K562 (cell line): ENCODE measurements at regions not wholly inside any gene's neighbourhood (a gene's known extent, or its start where the extent isn't known, plus 50 kb on each side); places are given as distances from the start of the nearest gene placed in this dataset.

ENCODE experiments used
- ATAC-seq: fragments of 200-7000 bp; cut with Tn5 transposase; 3 replicates; pipeline ENCODE4 v1.9.1; 2020; ENCODE audit warnings: moderate library complexity
- BruUV-seq: library from RNA; stranded (reverse); fragments of 400-500 nt; replicated peaks from 2 replicates; lab custom pipeline; 2021; lab: Mats Ljungman, UMichigan
- CTCF ChIA-PET: fragments of 300-600 bp; formaldehyde crosslinking; extraction: SDS; loops from one replicate; lab custom pipeline; 2021; ENCODE audit warnings: low intra/inter-chr PET ratio; lab: Yijun Ruan, JAX
- POLR2A ChIA-PET: fragments of 300-600, 350-650 bp; sonication (Branson Sonifier 250); formaldehyde crosslinking; extraction: SDS; loops from one replicate; lab custom pipeline; 2021; ENCODE audit warnings: antibody characterized with exemption, inconsistent platforms; lab: Yijun Ruan, JAX
- DNase-seq, 4 experiments: peaks; one replicate each; pipeline versions ENCODE4 v3.0.0 to v3.0.0-alpha.2; 2011 to 2018; ENCODE audit warnings: low spot score in 3 of 4, mixed read lengths in 3 of 4; ENCODE audit errors: extremely low read depth in 1 of 4
- FAIRE-seq: peaks from 2 replicates; lab custom pipeline; 2011; peaks lifted over from hg19 to GRCh38; lab: Jason Lieb, UNC
- H2AFZ ChIP-seq: 2 replicates; pipeline ENCODE4 v1.6.0; 2011; ENCODE audit warnings: low read depth, low read length, control low read depth, inconsistent platforms
- H3K27ac ChIP-seq: fragments of 200-600 bp; 3 replicates; pipeline ENCODE4 v1.8.0; 2011; ENCODE audit warnings: low read depth, mild to moderate bottlenecking, control low read depth, inconsistent platforms, low read length, moderate library complexity, mixed read lengths; ENCODE audit errors: extremely low read depth
- H3K27me3 ChIP-seq, 2 experiments: fragments of 300-600 bp in 1 of 2; 2 replicates in 1 of 2; 3 replicates in 1 of 2; pipeline versions ENCODE4 v1.6.0 to v1.8.0; 2011; ENCODE audit warnings: inconsistent platforms in 2 of 2, low read length in 2 of 2, mild to moderate bottlenecking in 1 of 2, mixed read lengths in 1 of 2, moderate library complexity in 1 of 2; ENCODE audit not compliant: control insufficient read depth in 2 of 2, insufficient read depth in 2 of 2
- H3K36me3 ChIP-seq: fragments of 300-600 bp; 3 replicates; pipeline ENCODE4 v1.8.0; 2011; ENCODE audit warnings: mild to moderate bottlenecking, low read length, inconsistent platforms; ENCODE audit not compliant: control insufficient read depth, insufficient read depth
- H3K4me1 ChIP-seq, 2 experiments: fragments of 200-600 bp in 1 of 2; replicated peaks in 1 of 2; 2 replicates in 1 of 2; 3 replicates in 1 of 2; pipeline versions ENCODE4 v1.5.1 to v1.8.0; 2011; ENCODE audit warnings: inconsistent platforms in 2 of 2, low read length in 2 of 2, mild to moderate bottlenecking in 1 of 2, mixed read lengths in 1 of 2, moderate library complexity in 1 of 2; ENCODE audit not compliant: control insufficient read depth in 2 of 2, insufficient read depth in 2 of 2
- H3K4me2 ChIP-seq: 2 replicates; pipeline ENCODE4 v1.6.1; 2011; ENCODE audit warnings: low read length, control low read depth, inconsistent platforms, mixed read lengths; ENCODE audit not compliant: insufficient read depth
- H3K4me3 ChIP-seq: fragments of 200-600 bp; sonication (generic), shearing (Covaris generic); 2 replicates; pipeline ENCODE4 v1.5.1; 2016; ENCODE audit warnings: control low read depth, inconsistent platforms
- H3K79me2 ChIP-seq: fragments of 200-600 bp; 3 replicates; pipeline ENCODE4 v1.8.0; 2011; ENCODE audit warnings: low read length, inconsistent platforms; ENCODE audit not compliant: control insufficient read depth, insufficient read depth
- H3K9ac ChIP-seq, 2 experiments: 2 replicates each; pipeline versions ENCODE4 v1.6.0 to v1.6.1; 2011; ENCODE audit warnings: low read depth in 2 of 2, low read length in 2 of 2, control low read depth in 1 of 2, inconsistent platforms in 1 of 2, mild to moderate bottlenecking in 1 of 2, mixed read lengths in 1 of 2; ENCODE audit not compliant: insufficient read depth in 1 of 2
- H3K9me1 ChIP-seq: one replicate; pipeline ENCODE4 v1.6.0; 2011; ENCODE audit warnings: inconsistent platforms, mild to moderate bottlenecking, low read length, moderate library complexity; ENCODE audit not compliant: control insufficient read depth, insufficient read depth
- H3K9me3 ChIP-seq: replicated peaks from 2 replicates; pipeline ENCODE4 v1.5.1; 2011; ENCODE audit warnings: low read depth, low read length, inconsistent platforms; ENCODE audit not compliant: control insufficient read depth, insufficient read depth
- H4K20me1 ChIP-seq: replicated peaks from 2 replicates; pipeline ENCODE4 v1.6.1; 2011; ENCODE audit warnings: low read length, inconsistent platforms, mixed read lengths; ENCODE audit not compliant: control insufficient read depth, insufficient read depth
- E2F8 ChIP-seq: fragments of 450-650 bp; IDR thresholded peaks from 2 replicates; pipeline ENCODE4 v1.7.1; 2018; ENCODE audit warnings: mild to moderate bottlenecking, low read depth; ENCODE audit not compliant: partially characterized antibody
- GABPA ChIP-seq: fragments of 200-800 bp; sonication (Bioruptor generic); conservative IDR thresholded peaks from 2 replicates; pipeline ENCODE4 v1.6.1; 2016; ENCODE audit warnings: low read depth, missing genetic modification characterization, missing compliant biosample characterization
- ID3 ChIP-seq, 2 experiments: fragments of 250-450 bp in 1 of 2; fragments of 450-650 bp in 1 of 2; sonication (Bioruptor Pico) in 1 of 2; IDR thresholded peaks; 2 replicates each; pipeline versions ENCODE4 v1.6.1 to v1.8.0; 2016 to 2021; ENCODE audit warnings: mild to moderate bottlenecking in 2 of 2, moderate library complexity in 2 of 2, missing compliant biosample characterization in 1 of 2, missing genetic modification characterization in 1 of 2
- MAFF ChIP-seq: IDR thresholded peaks from 2 replicates; pipeline ENCODE4 v1.6.1; 2012; ENCODE audit warnings: low read length, improper control_type of control experiment
- NCOA4 ChIP-seq: fragments of 450-650 bp; IDR thresholded peaks from 2 replicates; pipeline ENCODE4 v1.6.1; 2018; ENCODE audit warnings: mild to moderate bottlenecking; ENCODE audit not compliant: partially characterized antibody
- PPARD ChIP-seq: fragments of 250-450 bp; sonication (Bioruptor Pico); IDR thresholded peaks from 2 replicates; pipeline ENCODE4 v1.8.0; 2022; ENCODE audit warnings: inconsistent platforms, mild to moderate bottlenecking, moderate library complexity
- SMARCA5 ChIP-seq: fragments of 450-650 bp; IDR thresholded peaks from 2 replicates; pipeline ENCODE4 v1.6.1; 2016
- SRSF3 ChIP-seq: fragments of 200-400 bp; formaldehyde crosslinking; IDR thresholded peaks from 2 replicates; pipeline ENCODE4 v1.6.1; 2016; ENCODE audit warnings: mild to moderate bottlenecking, low read length, moderate library complexity; ENCODE audit not compliant: insufficient read depth
- TRIM25 ChIP-seq: fragments of 450-650 bp; IDR thresholded peaks from 2 replicates; pipeline ENCODE4 v1.7.0; 2016; ENCODE audit warnings: borderline replicate concordance
- ZC3H11A ChIP-seq: IDR thresholded peaks from 2 replicates; pipeline ENCODE4 v1.6.1; 2012; ENCODE audit warnings: low read depth, low read length, improper control_type of control experiment
- ZNF507 ChIP-seq: conservative IDR thresholded peaks from 2 replicates; pipeline ENCODE4 v1.6.1; 2017; ENCODE audit warnings: missing genetic modification characterization, missing compliant biosample characterization
- ZNF740 ChIP-seq, 3 experiments: fragments of 200-800 bp in 1 of 3; sonication (Bioruptor generic) in 1 of 3; sonication (generic) in 1 of 3; formaldehyde crosslinking in 1 of 3; IDR thresholded peaks; 2 replicates each; pipeline versions ENCODE4 v1.6.1 to v1.8.0; 2016 to 2022; ENCODE audit warnings: mild to moderate bottlenecking in 2 of 3, missing compliant biosample characterization in 2 of 3, missing genetic modification characterization in 2 of 3, missing genetic modification reagents in 1 of 3
- ZNF778 ChIP-seq: fragments of 450-650 bp; formaldehyde crosslinking; IDR thresholded peaks from 2 replicates; pipeline ENCODE4 v1.4.0; 2020; ENCODE audit warnings: mild to moderate bottlenecking, moderate library complexity
- WGBS: fragments of 100-300 bp; shearing (Covaris generic); methylation state at CpG from one replicate; pipeline ENCODE4 v1.1.6; 2016; ENCODE audit warnings: low coverage, mixed read lengths; ENCODE audit not compliant: insufficient coverage; ENCODE audit errors: missing lambda C conversion rate; 5-methylcytosine and 5-hydroxymethylcytosine counted together
- in situ Hi-C: fragments of 300-500 bp; cut with MboI; formaldehyde crosslinking; loops from 4 replicates; pipeline ENCODE4 v1.15.0; 2018; ENCODE audit warnings: inconsistent platforms, mixed read lengths
- intact Hi-C: fragments of 100-400 bp; cut with micrococcal nuclease; formaldehyde crosslinking; loops from 2 replicates; pipeline ENCODE4 v1.14.2; 2022

GRCh38 chr18:41121116-41121826 is 833.8 kb upstream of the PIK3C3 start:
- Histone ChIP-seq H3K9me1 (no peaks in the 10 kb centered on the region), H3K4me3 (no peak overlapping the region), H4K20me1 (no peaks in the 10 kb centered on the region), H3K4me2 (no peak overlapping the region), H3K4me1 (no peaks in the 10 kb centered on the region), H3K36me3 (no peaks in the 10 kb centered on the region), H3K9me3 (no peaks in the 10 kb centered on the region), H3K27ac (no peak overlapping the region), H3K27me3 (no peaks in the 10 kb centered on the region), H3K79me2 (no peaks in the 10 kb centered on the region), H3K9ac (no peak overlapping the region), H2AFZ (no peak overlapping the region)
- intact Hi-C loops (no loop called here), in situ Hi-C loops (no loop called here)
- CTCF ChIA-PET: no interaction called here
- FAIRE-seq (no peak), ATAC-seq (no peak), DNase-seq (no peak)
- BruUV-seq: no TSS peak
- WGBS: 0% methylated on average over 4 of the region's 4 CpGs
- POLR2A ChIA-PET: no interaction called here
- TF ChIP-seq PPARD (CRISPR knock-in tag) (no peak), ZNF507 (tag) (no peak), MAFF (no peak), ID3 (CRISPR knock-in tag; IDR thresholded peaks at IDR 0.05) (no peak), ID3 (tag; IDR thresholded peaks at IDR 0.05) (no peak), ZNF778 (CRISPR knock-in tag) (no peak), TRIM25 (no peak), SRSF3 (no peak), ZC3H11A (no peak), NCOA4 (no peak), SMARCA5 (no peak), E2F8 (no peak), ZNF740 (CRISPR knock-in tag; IDR thresholded peaks at IDR 0.05) (no peak), ZNF740 (tag; IDR thresholded peaks at IDR 0.05) (no peak), GABPA (tag) (no peak)
